OCI-LY3 (cell line): ENCODE measurements at regions not wholly inside any gene's neighbourhood (a gene's known extent, or its start where the extent isn't known, plus 50 kb on each side); places are given as distances from the start of the nearest gene placed in this dataset.

ENCODE experiments used
- EZH2phosphoT487 ChIP-seq: fragments of 200-600 bp; shearing (Covaris generic); IDR thresholded peaks from 2 replicates; pipeline ENCODE4 v1.6.1; 2018; ENCODE audit warnings: antibody characterized with exemption, mixed run types, low read depth
- TF ChIP-seq, protein P1 (sequence below): fragments of 200-600, 300-600 bp; sonication (generic); IDR thresholded peaks from 2 replicates; pipeline ENCODE4 v1.5.1; 2014; ENCODE audit warnings: antibody characterized with exemption, low read length, low read depth

DNA sequence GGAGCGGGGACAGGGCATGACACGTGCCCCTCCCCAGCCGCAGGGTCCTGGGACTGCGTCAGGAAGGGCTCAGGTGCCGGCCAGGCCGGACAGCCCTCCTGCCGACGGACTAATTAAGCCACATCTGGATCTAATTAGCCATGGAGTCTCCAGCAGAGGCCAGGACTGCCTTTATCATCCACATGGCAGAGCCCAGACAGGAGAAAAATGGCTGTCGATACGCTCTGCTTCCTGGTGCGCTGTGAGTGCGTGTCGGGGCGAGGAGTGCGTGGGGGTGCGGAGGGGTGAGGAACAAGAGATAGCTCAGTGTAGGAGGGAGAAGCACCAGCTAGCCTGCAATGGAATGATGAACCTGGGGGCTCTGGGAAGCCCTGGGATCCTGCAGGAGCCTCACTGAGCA is 218.8 kb downstream of the IRF8 start:
- TF ChIP-seq, protein P1, sequence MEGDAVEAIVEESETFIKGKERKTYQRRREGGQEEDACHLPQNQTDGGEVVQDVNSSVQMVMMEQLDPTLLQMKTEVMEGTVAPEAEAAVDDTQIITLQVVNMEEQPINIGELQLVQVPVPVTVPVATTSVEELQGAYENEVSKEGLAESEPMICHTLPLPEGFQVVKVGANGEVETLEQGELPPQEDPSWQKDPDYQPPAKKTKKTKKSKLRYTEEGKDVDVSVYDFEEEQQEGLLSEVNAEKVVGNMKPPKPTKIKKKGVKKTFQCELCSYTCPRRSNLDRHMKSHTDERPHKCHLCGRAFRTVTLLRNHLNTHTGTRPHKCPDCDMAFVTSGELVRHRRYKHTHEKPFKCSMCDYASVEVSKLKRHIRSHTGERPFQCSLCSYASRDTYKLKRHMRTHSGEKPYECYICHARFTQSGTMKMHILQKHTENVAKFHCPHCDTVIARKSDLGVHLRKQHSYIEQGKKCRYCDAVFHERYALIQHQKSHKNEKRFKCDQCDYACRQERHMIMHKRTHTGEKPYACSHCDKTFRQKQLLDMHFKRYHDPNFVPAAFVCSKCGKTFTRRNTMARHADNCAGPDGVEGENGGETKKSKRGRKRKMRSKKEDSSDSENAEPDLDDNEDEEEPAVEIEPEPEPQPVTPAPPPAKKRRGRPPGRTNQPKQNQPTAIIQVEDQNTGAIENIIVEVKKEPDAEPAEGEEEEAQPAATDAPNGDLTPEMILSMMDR: no peak
- TF ChIP-seq EZH2phosphoT487: no peak
